Karpas-422 (cell line): ENCODE measurements at regions not wholly inside any gene's neighbourhood (a gene's known extent, or its start where the extent isn't known, plus 50 kb on each side); places are given as distances from the start of the nearest gene placed in this dataset.

ENCODE experiments used
- DNase-seq: peaks from one replicate; pipeline ENCODE4 v3.0.0-alpha.2; 2015
- H2AFZ ChIP-seq: fragments of 200-600 bp; sonication (generic); 2 replicates; pipeline ENCODE4 v1.6.1; 2014; ENCODE audit warnings: antibody characterized with exemption, low read length, mixed read lengths
- H3K27ac ChIP-seq: fragments of 200-600 bp; sonication (generic); 2 replicates; pipeline ENCODE4 v1.5.1; 2014; ENCODE audit warnings: mild to moderate bottlenecking, low read length, moderate library complexity
- H3K27me3 ChIP-seq: fragments of 200-600 bp; sonication (generic); 2 replicates; pipeline ENCODE4 v1.6.1; 2014; ENCODE audit warnings: low read length, mixed read lengths
- H3K36me3 ChIP-seq: fragments of 200-600 bp; sonication (generic); 2 replicates; pipeline ENCODE4 v1.6.1; 2014; ENCODE audit warnings: low read length, mixed read lengths; ENCODE audit not compliant: insufficient read depth
- H3K4me1 ChIP-seq: fragments of 200-600 bp; sonication (generic); 2 replicates; pipeline ENCODE4 v1.6.1; 2014; ENCODE audit warnings: mild to moderate bottlenecking, low read length, mixed read lengths
- H3K4me2 ChIP-seq: fragments of 200-600 bp; sonication (generic); 2 replicates; pipeline ENCODE4 v1.6.1; 2014; ENCODE audit warnings: low read length, low read depth, mild to moderate bottlenecking; ENCODE audit not compliant: poor library complexity, severe bottlenecking
- H3K4me3 ChIP-seq: fragments of 200-600 bp; sonication (generic); 2 replicates; pipeline ENCODE4 v1.5.1; 2014; ENCODE audit warnings: mild to moderate bottlenecking, antibody characterized with exemption, low read length, mixed read lengths
- H3K79me2 ChIP-seq: fragments of 200-600 bp; sonication (generic); 2 replicates; pipeline ENCODE4 v1.6.1; 2014; ENCODE audit warnings: mild to moderate bottlenecking, low read length, mixed read lengths
- H3K9ac ChIP-seq: fragments of 200-600 bp; sonication (generic); 2 replicates; pipeline ENCODE4 v1.6.0; 2014; ENCODE audit warnings: low read length
- H3K9me2 ChIP-seq: fragments of 200-600 bp; sonication (generic), shearing (Covaris generic); replicated peaks from 2 replicates; pipeline ENCODE4 v1.6.0; 2014; ENCODE audit warnings: mild to moderate bottlenecking, low read length, moderate library complexity; ENCODE audit not compliant: insufficient read depth
- H3K9me3 ChIP-seq: fragments of 300-700, 200-600 bp; sonication (generic); 2 replicates; pipeline ENCODE4 v1.6.1; 2014; ENCODE audit warnings: low read length, mixed read lengths
- H4K20me1 ChIP-seq: fragments of 200-600 bp; sonication (generic); 2 replicates; pipeline ENCODE4 v1.6.1; 2014; ENCODE audit warnings: mild to moderate bottlenecking, antibody characterized with exemption, low read length, low read depth; ENCODE audit not compliant: insufficient read depth

GRCh38 chr20:6466075-6466810 is 301.2 kb upstream of the BMP2 start:
- no peak for DNase-seq
- Histone ChIP-seq H3K9me2 (no peaks in the 10 kb centered on the region), H3K79me2 (no peaks in the 10 kb centered on the region), H3K36me3 (no peaks in the 10 kb centered on the region), H3K27ac (no peak overlapping the region), H2AFZ (no peak overlapping the region), H3K4me1 (no peaks in the 10 kb centered on the region), H3K4me2 (no peak overlapping the region), H3K4me3 (no peak overlapping the region), H4K20me1 (no peaks in the 10 kb centered on the region), H3K27me3 (no peaks in the 10 kb centered on the region), H3K9ac (no peak overlapping the region), H3K9me3 (no peaks in the 10 kb centered on the region)

- Histone ChIP-seq H3K9me3 (no peaks in the 10 kb centered on the region), H3K79me2 (no peaks in the 10 kb centered on the region), H3K27ac (no peak overlapping the region), H3K36me3 (no peaks in the 10 kb centered on the region), H3K27me3 (no peaks in the 10 kb centered on the region), H4K20me1 (no peaks in the 10 kb centered on the region), H2AFZ (no peak overlapping the region), H3K4me2 (no peak overlapping the region), H3K9ac (no peak overlapping the region), H3K9me2 (no peaks in the 10 kb centered on the region; the same call in 1 of the 2 replicates), H3K4me3 (no peak overlapping the region), H3K4me1 (no peaks in the 10 kb centered on the region)
- no peak for DNase-seq
These were observed 316.6 kb upstream of the BMP2 start for GRCh38 chr20:6450841-6451240.

- Histone ChIP-seq H3K27ac (no peak overlapping the region), H3K9me2 (no peaks in the 10 kb centered on the region; the same call in 1 of the 2 replicates), H3K9me3 (no peaks in the 10 kb centered on the region; the same call in 1 of the 2 replicates), H3K4me2 (no peak overlapping the region), H3K36me3 (no peaks in the 10 kb centered on the region), H3K79me2 (no peaks in the 10 kb centered on the region), H3K4me1 (no peaks in the 10 kb centered on the region), H4K20me1 (no peaks in the 10 kb centered on the region), H2AFZ (no peak overlapping the region), H3K9ac (no peak overlapping the region), H3K27me3 (no peaks in the 10 kb centered on the region), H3K4me3 (no peak overlapping the region)
- no peak for DNase-seq
These were observed 317.6 kb upstream of the FERMT1 start for GRCh38 chr20:6440443-6440799.

GRCh38 chr20:6439737-6440442 is 317.1 kb upstream of the FERMT1 start:
- no peaks in the 10 kb centered on the region for H3K79me2 ChIP-seq
- H2AFZ ChIP-seq: no peak overlapping the region
- H3K9ac ChIP-seq: no peak overlapping the region
- H3K27me3 ChIP-seq: no peaks in the 10 kb centered on the region
- H3K9me2 ChIP-seq: no peaks in the 10 kb centered on the region; the same call in 1 of the 2 replicates
- no peak overlapping the region for H3K27ac ChIP-seq
- no peaks in the 10 kb centered on the region for H3K36me3 ChIP-seq
- no peak overlapping the region for H3K4me3 ChIP-seq
- H4K20me1 ChIP-seq: no peaks in the 10 kb centered on the region
- H3K9me3 ChIP-seq: no peaks in the 10 kb centered on the region; the same call in 1 of the 2 replicates
- no peaks in the 10 kb centered on the region for H3K4me1 ChIP-seq
- H3K4me2 ChIP-seq: no peak overlapping the region
- no peak for DNase-seq

- H3K4me2 ChIP-seq: no peak overlapping the region
- H3K27me3 ChIP-seq: no peaks in the 10 kb centered on the region
- no peak overlapping the region for H2AFZ ChIP-seq
- no peaks in the 10 kb centered on the region for H3K9me3 ChIP-seq
- H4K20me1 ChIP-seq: no peaks in the 10 kb centered on the region
- no peaks in the 10 kb centered on the region for H3K79me2 ChIP-seq
- 0 out of 2 replicates have a peak, but pooled peaks cover 3% of the 10 kb centered on the region for H3K9me2 ChIP-seq
- no peak for DNase-seq
- H3K9ac ChIP-seq: no peak overlapping the region
- no peaks in the 10 kb centered on the region for H3K4me1 ChIP-seq
- no peak overlapping the region for H3K27ac ChIP-seq
- H3K4me3 ChIP-seq: no peak overlapping the region
- no peaks in the 10 kb centered on the region for H3K36me3 ChIP-seq
These were observed 311.3 kb upstream of the FERMT1 start for GRCh38 chr20:6434131-6434530.

- H3K9me3 ChIP-seq: no peaks in the 10 kb centered on the region
- DNase-seq: no peak
- H3K9ac ChIP-seq: no peak overlapping the region
- no peaks in the 10 kb centered on the region for H3K79me2 ChIP-seq
- no peak overlapping the region for H2AFZ ChIP-seq
- H3K27ac ChIP-seq: no peak overlapping the region
- no peaks in the 10 kb centered on the region for H3K36me3 ChIP-seq
- H4K20me1 ChIP-seq: no peaks in the 10 kb centered on the region
- H3K4me2 ChIP-seq: no peak overlapping the region
- H3K9me2 ChIP-seq: 0 out of 2 replicates have a peak, but pooled peaks cover 3% of the 10 kb centered on the region
- no peaks in the 10 kb centered on the region for H3K27me3 ChIP-seq
- H3K4me3 ChIP-seq: no peak overlapping the region
- H3K4me1 ChIP-seq: no peaks in the 10 kb centered on the region
These were observed 307.6 kb upstream of the FERMT1 start for GRCh38 chr20:6430381-6430780.

- Histone ChIP-seq H3K79me2 (no peaks in the 10 kb centered on the region), H3K9me2 (no peaks in the 10 kb centered on the region)
These were observed 303.6 kb upstream of the FERMT1 start for GRCh38 chr20:6426287-6426891.

More at GRCh38 chr20:6426287-6426891, 303.6 kb upstream of the FERMT1 start:
- DNase-seq: no peak
- H3K9ac ChIP-seq: no peak overlapping the region
- H3K4me2 ChIP-seq: no peak overlapping the region
- no peak overlapping the region for H3K4me3 ChIP-seq
- H3K36me3 ChIP-seq: no peaks in the 10 kb centered on the region
- H2AFZ ChIP-seq: no peak overlapping the region
- no peaks in the 10 kb centered on the region for H3K9me3 ChIP-seq
- H4K20me1 ChIP-seq: no peaks in the 10 kb centered on the region
- H3K27me3 ChIP-seq: no peaks in the 10 kb centered on the region
- H3K4me1 ChIP-seq: no peaks in the 10 kb centered on the region
- no peak overlapping the region for H3K27ac ChIP-seq
